ENCODE measurements at regions not wholly inside any gene's neighbourhood (a gene's known extent, or its start where the extent isn't known, plus 50 kb on each side); places are given as distances from the start of the nearest gene placed in this dataset.
A peak's percentile ranks its signal among the peaks of the same experiment; 100 is the strongest.

- TF ChIP-seq PYGO2 (tag; IDR thresholded peaks at IDR 0.05): no peak
- TF ChIP-seq ZNF79 (CRISPR knock-in tag; IDR thresholded peaks at IDR 0.05; ENCODE audit: low read depth): no peak
- no peak for TF ChIP-seq PCBP2 (IDR thresholded peaks at IDR 0.05; ENCODE audit: low read depth, low read length, poor library complexity, severe bottlenecking)
- no peak for TF ChIP-seq ESRRA (IDR thresholded peaks at IDR 0.05; ENCODE audit: borderline replicate concordance, low read depth)
These were observed 288.7 kb upstream of the SFSWAP start (continued) for GRCh38 chr12:131422187-131422520.

GRCh38 chr12:131422744-131423143 is 288.1 kb upstream of the SFSWAP start:
- Histone ChIP-seq H4K20me1 (replicated peaks; ENCODE audit: control insufficient read depth, insufficient read depth, low read length) (no peaks in the 10 kb centered on the region), H3K9ac (ENCODE audit: insufficient read depth in 1 of 2, low read depth in 2 of 2, low read length in 2 of 2) (no peak overlapping the region), H3K4me2 (ENCODE audit: insufficient read depth, low read length) (no peak overlapping the region), H3K27me3 (ENCODE audit: control insufficient read depth in 2 of 2, insufficient read depth in 2 of 2, low read length in 2 of 2) (peaks cover 5 to 34% of the 10 kb centered on the region in 2 experiments; a peak in 3 of 5 replicates), H2AFZ (ENCODE audit: low read depth, low read length) (no peak overlapping the region), H3K9me1 (ENCODE audit: control insufficient read depth, insufficient read depth, low read length) (no peaks in the 10 kb centered on the region), H3K9me3 (replicated peaks; ENCODE audit: control insufficient read depth, insufficient read depth, low read depth, low read length) (peaks cover 7% of the 10 kb centered on the region; the same call in 1 of the 2 replicates), H3K27ac (ENCODE audit: extremely low read depth, low read depth, low read length) (no peak overlapping the region), H3K36me3 (ENCODE audit: control insufficient read depth, insufficient read depth, low read length) (no peaks in the 10 kb centered on the region), H3K4me1 (replicated peaks in 1 of 2; ENCODE audit: control insufficient read depth in 2 of 2, insufficient read depth in 2 of 2, low read length in 2 of 2) (no peaks in the 10 kb centered on the region; a peak in 2 of 5 replicates), H3K79me2 (ENCODE audit: control insufficient read depth, insufficient read depth, low read length) (no peaks in the 10 kb centered on the region), H3K4me3 (no peak overlapping the region)
- FAIRE-seq (no peak), ATAC-seq (no peak), DNase-seq (ENCODE audit: extremely low read depth in 1 of 4, low spot score in 3 of 4) (no peak)
- CTCF ChIA-PET (ENCODE audit: low intra/inter-chr PET ratio): no interaction called here
- no peak for TF ChIP-seq NR4A1 (CRISPR knock-in tag; IDR thresholded peaks at IDR 0.05)
- TF ChIP-seq NR4A1 (tag; IDR thresholded peaks at IDR 0.05): no peak
- no peak for TF ChIP-seq PHF21A (IDR thresholded peaks at IDR 0.05; ENCODE audit: borderline replicate concordance, low read depth)
- no peak for TF ChIP-seq FOXJ2 (tag; IDR thresholded peaks at IDR 0.05)
- TF ChIP-seq SFPQ (IDR thresholded peaks at IDR 0.05; ENCODE audit: low read depth, low read length): no peak
- no peak for TF ChIP-seq ATF1 (CRISPR knock-in tag; IDR thresholded peaks at IDR 0.05)
- peak; percentile 49; the same call in 1 of the 2 replicates for TF ChIP-seq ATF1 (tag; IDR thresholded peaks at IDR 0.05)
- in situ Hi-C loops (cut with MboI): no loop called here
- POLR2A ChIA-PET: no interaction called here
- intact Hi-C loops (cut with micrococcal nuclease): no loop called here
- no TSS peak for BruUV-seq (replicated peaks)
- 2% methylated on average over 8 of the region's 9 CpGs for WGBS (ENCODE audit: insufficient coverage, low coverage, missing lambda C conversion rate)
